Suprapubic skin (tissue), 3 donors: ENCODE measurements at regions not wholly inside any gene's neighbourhood (a gene's known extent, or its start where the extent isn't known, plus 50 kb on each side); places are given as distances from the start of the nearest gene placed in this dataset.

Source experiments
- CTCF ChIP-seq, 2 donors: fragments of 200-600 bp in 1 of 2; fragments of 450-650 bp in 1 of 2; sonication (generic) in 1 of 2; IDR thresholded peaks; one replicate each; pipeline ENCODE4 v1.5.1; 2016 to 2019; ENCODE audit warnings: antibody characterized with exemption in 2 of 2, mild to moderate bottlenecking in 1 of 2, moderate library complexity in 1 of 2
- POLR2A ChIP-seq, 2 donors: fragments of 450-650 bp; IDR thresholded peaks; one replicate each; pipeline ENCODE4 v1.6.1; 2017; ENCODE audit warnings: antibody characterized with exemption in 2 of 2, mild to moderate bottlenecking in 2 of 2, moderate library complexity in 2 of 2

- no peak for TF ChIP-seq CTCF (IDR thresholded peaks at IDR 0.05)
- no peak for TF ChIP-seq POLR2A (IDR thresholded peaks at IDR 0.05)
Measured at GRCh38 chr2:231646476-231646875, 53.8 kb downstream of the TEX44 start.
